ENCODE measurements at regions not wholly inside any gene's neighbourhood (a gene's known extent, or its start where the extent isn't known, plus 50 kb on each side); places are given as distances from the start of the nearest gene placed in this dataset.

DNA sequence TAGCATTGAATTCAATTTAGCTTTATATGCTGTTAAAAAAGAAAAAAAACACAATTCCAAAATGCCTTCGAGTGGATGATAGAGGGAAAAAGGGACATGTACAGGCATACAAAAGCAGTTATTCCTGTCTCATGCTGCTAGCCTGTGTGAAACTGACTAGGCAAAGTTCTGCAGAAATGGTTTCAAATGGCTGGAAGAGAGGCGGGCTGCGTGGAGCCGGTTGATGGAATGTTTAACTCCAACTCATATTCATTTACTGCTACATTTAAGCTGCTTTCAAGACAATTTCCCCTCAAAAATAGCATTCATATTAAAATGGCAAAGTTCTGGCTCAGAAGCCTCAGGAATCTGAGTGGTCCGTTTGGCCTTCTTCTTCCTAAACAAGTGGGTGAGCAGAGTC is 143.8 kb upstream of the PPARGC1A start:
- DNase-seq: no peak

DNA sequence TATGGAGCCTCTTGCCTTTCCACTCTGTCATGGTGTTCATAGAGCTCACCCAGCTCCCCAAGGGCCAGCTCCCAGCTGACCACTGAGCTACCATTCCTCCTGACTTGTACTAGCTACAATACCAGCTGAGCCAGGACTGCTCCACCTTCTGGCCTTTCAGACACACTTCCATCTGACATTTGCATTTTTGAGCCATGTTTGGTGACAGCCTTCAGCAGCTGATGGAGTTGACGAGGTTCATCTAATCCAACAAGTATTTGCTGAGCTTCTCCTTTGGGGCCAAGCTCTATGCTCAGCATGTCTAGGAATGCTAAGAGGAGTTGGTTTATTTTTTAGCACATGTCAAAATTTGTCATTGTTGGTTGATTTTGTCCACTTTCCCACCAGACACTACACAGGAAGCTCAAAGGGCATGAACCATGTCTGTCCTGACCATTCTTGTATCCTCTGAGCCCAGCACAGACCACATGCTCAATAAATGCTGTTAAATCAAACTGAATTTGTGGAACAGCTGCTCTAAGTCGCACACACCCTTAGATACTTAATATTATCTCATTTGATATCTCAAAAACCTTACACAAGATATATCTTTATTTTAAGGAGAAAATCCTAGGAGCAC is 142.6 kb upstream of the PPARGC1A start:
- no peak for DNase-seq

DNA sequence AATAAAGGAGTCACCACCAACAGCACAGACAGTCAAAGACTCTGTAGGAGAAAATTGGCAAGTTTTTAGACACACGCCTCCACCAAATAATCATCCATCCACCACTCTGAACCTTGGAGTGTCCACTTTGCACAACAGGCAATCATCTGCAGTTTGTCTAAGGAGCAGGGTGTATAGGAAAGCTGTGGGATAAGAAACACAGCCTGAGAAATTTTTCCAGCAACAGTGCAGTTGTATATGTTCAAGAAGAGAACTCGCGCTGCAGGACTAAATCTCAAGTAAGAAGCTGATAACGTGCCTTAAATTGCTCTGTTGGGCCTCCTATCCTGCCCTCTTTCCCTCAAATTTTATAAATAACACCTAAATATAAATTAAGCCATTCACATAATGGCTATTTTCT is 136.7 kb upstream of the PPARGC1A start:
- DNase-seq: no peak

DNA sequence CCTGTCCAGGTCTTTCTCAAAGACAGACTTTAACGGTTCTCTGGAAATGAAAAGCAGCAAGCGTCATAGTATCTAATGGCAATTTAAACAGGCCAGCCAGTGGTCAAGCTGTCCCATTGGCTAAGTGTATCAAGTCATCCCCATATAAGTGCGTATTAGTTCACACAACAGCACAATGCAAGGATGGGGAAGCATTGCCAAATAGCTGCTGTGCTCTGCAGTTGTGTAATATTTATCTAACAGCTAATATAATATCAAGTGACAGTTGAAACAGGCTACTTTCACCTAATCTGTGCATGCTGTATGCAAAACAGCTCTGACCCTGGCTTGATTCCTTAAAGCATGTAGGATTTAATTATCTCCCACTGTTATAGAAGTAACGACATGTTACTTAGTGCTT is 134.8 kb upstream of the PPARGC1A start:
- no peak for DNase-seq

DNA sequence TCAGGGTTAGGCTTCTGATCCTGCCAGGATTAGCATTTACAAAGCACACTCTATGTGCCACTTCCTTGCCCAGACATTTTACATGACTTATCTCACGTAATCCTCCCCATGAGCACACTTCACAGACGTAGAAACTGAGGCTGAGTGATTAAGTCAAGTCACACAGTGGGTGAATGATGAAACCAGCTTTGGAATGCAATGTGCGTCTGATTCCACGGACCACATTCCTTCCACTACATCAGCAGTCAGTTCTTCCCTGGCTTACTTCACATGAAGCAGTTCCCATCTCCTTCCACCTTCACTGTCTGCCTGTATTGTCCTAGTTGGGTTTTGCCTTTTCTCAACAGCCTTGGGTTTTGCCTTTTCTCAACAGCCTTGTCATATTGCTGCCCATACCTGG is 134.3 kb upstream of the PPARGC1A start:
- no peak for DNase-seq

DNA sequence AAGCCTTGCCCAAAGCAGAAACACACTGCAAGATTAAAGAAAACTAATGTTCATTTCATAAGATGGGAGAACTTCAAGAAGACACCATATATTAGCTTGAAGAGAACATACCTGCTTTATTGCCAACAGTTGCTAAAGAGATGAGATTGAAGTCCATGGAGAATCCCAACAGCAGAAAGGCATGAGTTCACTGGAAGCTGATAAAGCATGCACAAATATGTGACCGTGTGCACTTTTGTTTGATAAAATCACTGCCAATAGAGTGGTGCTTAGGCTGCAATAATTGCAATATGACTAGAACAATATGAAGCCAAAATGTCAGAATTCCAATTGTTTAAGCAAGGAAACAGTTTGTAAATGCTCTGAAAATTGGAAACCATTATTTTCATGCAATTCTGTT is 125.9 kb upstream of the PPARGC1A start:
- no peak for DNase-seq

DNA sequence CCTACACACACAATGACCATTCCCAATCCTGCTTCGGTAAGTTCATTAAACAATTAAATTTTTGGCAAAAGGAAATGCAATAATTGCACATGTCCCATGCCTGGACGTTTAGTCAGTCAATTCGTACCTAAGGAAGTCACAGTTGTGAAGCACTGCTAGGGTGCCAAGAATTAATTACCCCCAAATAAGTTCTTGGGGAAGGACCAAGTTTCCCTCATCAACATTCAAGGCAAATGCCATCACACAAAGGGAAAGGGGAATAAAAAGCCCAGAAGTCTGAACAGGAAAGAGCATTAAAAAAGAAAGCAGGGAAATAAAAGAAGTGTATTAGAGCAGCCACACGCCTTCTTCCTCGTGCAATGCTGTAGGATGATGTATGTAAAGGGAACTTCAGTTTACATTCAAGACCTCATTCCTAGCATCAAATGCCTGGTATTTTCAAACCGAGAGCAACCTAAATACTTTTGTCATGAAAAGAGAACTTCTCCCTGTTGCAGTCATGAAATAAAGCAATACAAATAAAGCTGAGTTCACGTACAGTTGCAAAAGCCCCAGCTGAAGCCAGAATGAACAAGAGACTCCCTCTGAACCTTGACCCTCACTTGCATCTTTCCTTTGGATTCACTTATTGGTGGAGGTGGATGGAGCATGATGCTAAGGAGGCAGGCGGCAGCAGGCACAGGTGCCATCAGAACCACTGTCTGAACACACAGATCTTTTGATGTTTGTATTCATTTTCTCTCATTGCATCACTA is 124.0 kb upstream of the PPARGC1A start:
- DNase-seq: no peak

DNA sequence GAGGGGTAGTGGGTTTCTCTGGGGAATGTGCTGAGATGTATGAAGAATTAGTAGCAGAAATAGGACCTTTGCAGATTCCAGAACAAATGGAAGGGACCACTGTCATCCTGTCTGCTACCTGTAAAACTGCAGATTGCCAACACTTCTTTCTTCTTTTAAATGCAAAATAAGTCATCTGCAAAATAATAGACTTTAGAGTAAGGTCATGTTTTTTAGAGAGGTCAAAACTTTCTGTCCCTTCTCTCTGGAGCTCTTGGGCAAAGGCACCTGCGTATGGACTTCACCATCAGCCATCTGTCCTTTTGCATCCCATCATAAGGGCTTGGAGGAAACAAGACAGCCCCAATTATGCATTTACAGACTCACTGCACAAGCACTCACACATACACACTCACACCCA is 121.1 kb upstream of the PPARGC1A start:
- DNase-seq: no peak

DNA sequence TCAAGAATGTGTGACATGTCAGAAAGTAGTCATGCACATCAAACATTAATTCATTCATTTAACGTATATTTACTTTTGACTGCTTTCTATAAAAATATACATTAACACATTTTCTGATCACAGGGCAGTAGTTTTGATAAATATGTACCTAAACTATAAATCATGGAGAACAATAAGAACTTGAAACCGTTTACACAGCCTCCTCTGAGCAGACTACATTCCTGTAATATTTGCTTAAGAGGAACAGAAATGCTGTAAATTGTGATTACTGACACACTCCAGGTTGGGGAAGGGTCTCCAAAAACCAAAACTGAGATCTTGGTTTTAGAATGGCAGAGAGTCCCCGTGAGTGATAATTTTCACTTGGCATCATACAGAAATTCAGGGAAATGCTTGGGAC is 120.7 kb upstream of the PPARGC1A start:
- no peak for DNase-seq

DNA sequence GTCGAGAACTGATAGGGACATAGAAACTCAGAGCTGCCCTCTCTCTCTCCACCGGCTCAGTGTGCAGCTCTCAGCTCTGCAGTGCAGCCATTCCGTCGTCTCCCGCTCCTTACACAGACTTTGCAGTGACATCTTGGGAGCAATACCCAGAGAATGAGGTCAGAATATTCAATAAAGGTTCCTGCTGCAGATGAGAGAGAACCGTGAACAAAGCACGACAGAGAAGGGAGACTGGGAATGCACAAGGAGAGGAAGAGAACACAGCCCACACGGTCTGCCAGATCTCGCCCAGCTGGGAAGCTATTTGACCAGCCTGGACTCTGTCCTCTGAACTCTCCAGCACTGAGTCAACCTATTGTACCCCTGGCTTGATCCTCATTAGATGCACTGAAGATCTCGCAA is 118.0 kb upstream of the PPARGC1A start:
- DNase-seq: no peak

DNA sequence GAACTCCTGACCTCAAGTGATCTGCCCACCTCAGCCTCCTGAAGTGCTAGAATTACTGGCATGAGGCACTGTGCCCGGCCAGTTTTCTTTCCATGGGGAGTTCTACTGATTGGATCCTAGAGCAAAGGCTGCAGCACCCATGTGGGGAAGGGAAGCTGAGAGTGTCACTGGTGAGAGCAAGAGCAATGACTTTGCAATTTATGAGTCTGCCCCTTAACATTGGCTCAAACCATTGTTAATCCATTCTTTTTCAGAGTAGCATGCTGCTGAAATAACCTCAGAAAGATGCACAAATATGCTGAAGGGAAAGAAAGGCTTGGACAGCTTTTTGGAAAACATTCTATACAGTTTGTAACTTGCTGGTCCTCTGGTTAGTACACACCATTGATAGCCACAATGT is 116.4 kb upstream of the PPARGC1A start:
- no peak for DNase-seq

DNA sequence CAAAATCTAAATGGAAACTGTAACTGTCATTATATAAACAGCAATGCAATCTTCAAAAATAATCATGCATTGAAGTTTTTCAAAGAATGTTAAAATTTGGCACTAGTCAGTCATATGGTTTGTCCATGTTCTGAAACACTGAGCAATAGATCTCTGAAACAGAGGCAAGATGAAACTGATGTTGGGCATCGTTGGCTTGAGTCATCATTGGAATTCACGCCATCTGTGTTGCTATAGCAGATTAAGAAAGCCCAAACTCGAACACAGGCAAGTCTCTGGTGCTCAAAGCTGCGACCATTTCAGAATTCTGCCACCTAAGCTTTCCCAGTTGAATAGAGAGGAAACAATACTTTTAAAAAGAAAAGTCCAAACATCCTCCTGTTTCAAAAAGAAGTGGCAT is 114.1 kb upstream of the PPARGC1A start:
- DNase-seq: no peak

DNA sequence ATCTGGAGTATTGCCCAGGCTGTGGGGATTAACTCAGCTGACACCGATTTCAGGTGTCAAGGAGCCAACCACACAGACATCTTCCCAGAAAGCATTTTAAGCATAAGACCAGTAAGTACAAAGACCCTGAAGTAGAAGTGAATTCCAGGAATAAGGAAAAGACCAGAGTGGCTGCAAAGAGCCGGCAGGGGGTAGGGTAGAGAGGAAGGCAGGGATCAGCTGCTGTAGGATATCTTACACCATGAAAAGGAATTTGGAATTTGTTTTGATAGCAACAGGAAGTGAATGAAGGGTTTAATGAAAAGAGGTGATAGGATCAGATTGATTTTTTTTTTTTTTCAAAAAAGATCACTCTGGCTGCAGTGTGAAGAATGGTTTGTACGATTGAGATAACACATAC is 113.6 kb upstream of the PPARGC1A start:
- no peak for DNase-seq

DNA sequence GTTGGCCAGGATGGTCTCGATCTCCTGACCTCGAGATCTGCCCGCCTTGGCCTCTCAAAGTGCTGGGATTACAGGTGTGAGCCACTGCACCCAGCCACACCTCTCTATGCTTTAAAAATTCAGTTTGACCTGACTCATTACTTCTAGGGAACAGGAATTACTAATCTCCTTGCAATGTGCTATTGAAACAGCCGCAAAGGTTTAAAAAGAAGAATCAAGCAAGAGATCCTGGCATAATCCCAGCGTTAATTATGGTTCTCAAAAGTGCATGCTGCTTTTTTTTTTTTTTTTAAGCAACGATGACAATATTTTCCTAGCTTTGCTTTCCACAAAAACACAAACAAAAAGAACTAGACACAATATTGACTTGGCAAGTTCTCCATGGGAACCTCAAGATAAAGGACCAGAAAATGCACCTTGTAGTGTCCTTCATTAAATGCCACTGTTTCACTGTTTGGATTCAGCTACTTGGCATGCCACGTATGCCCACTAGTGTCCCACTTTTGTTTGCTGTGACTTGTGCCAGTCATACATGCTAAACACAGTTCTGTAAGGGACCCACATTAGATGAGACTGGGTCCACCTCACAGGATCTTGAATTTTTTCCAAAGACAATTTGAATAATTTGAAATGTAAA is 112.6 kb upstream of the PPARGC1A start:
- DNase-seq: no peak

DNA sequence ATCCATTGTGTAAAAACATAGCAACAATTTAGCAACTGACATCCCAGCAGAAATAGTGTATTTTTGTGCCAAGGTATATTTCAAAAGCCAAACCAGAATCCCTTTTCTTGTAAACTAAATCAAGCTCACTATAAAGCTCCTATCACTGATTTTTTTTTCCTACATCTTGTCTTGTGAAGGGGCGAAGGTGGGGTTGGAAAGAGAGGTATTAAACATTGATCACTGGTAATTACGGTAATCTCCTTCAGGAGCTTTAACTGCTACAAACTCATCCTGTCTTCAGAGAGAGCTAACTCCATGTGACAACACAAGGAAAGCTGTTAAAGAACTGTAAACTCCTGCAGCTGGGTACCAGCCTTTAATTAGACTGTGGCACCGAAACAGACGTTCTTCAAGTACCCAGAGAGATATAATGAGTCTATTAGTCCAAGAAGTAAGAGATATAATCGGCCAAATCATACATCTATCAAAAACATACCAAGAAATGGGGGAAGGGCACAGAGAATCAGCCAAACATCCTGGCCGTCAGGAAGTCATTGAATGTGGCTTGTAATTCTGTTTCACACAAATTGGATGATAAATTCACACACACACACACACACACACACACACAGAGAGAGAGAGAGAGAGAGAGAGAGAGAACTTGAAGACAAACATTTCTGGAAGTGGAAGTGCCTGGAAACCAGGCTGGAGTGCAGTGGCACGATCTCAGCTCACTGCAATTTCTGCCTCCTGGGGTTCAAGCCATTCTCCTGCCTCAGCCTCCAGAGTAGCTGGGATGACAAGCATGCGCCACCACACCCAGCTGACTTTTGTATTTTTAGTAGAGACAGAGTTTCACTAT is 111.9 kb upstream of the PPARGC1A start:
- no peak for DNase-seq

DNA sequence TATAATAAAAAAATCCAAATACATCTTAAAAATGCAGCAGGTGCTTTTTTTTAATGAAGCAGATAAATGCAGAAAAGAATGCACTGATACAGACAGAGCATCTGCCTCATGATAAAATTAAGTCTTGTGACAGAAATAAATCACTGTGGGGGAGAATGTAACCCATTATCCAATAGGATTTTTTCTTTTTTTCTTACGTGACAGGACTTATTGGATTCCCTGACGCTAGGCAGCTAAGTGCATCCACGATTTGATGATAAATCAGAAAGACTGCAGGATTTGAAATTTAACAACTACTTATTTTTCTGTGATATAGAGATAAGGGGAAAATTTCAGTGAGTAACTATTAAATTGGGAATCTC is 110.6 kb upstream of the PPARGC1A start:
- no peak for DNase-seq

DNA sequence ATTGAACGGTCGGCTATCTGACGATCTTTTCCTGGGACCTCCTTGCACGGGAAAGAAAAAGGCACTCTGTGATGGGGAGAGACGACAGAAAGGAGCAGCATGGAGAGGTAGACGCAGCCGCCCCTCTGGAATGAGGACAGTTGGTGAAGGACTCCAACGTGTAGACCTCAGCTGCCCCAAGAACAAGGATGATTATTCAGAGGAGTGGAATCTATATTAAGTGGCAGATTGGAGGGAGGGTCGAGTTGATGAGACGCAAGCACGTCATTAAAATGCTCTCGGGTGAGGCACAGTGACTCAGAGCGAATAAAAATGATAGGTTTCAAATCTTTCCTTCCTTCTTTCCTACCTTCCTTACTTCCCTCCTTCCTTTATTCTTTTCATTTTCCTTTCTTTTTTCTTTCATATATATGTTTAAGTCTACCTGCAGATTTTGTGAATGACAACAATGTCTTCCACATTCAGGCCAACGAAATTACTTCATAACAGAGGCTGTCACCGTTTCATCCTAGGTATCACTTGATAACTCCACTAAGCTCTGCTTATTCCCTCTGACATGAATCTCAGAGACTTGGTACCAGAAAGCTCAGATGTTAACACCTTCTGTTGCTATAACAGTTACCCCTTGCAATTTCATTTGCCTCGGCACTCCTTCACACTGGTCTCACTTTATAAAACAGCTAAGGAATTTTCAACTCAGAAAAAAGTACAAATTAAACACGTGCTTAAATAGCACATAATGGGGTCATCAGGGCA is 110.0 kb upstream of the PPARGC1A start:
- no peak for DNase-seq

DNA sequence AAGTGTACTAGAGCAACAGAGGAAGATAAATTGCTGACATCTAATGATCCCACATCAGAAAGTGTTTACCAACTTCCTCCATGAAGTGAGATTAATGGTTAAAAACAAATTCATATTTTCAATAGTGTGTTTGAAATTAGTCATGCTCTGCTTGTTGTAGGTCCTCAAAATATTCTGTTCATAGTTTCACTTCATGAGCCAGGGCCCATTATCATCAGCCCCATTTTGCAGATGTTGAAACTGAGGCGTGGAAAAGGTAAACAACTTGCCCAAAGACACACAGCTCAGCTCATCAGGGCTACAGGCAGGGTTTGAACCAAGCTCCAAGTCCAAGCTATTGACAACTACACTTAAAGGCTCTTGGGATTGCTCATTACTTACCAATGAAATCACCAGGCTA is 103.5 kb upstream of the PPARGC1A start:
- no peak for DNase-seq

DNA sequence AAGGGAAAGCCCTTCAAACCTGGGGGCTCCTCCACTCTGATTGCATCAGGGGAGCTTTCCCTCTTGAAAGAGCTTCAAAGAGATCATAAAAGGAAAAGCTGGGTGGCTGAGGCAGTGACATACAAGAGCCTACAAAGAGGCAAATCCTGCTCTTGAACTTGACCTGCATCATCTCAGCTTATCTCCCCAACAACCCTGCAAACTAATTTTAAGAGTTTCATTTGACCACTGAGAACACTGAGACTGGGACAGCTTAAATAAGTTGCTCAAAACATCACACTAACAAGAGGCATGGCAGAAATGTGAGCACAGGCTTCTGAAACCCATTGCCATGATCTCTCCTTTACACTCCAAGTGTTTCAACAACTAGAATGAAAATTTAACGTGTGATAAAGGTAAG is 101.6 kb upstream of the PPARGC1A start:
- no peak for DNase-seq

DNA sequence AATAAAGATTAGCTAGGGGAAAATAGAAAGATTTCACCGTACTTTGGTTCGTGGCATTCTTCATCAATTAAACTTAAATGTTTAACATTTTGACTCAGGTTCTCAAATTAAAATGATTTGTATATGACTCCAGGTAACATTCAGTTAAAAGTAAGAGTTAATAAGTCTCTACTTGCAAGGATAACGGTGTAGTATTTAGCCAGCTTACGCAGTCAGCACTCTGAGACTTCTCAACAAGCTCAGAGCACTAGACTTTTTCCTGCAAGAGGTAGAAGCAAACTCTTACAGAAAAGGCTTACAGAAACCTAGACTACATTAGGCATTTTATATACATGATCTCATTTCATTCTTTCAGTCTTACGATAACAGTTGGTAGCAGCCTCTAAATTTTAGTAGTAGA is 96.4 kb upstream of the PPARGC1A start:
- no peak for DNase-seq

DNA sequence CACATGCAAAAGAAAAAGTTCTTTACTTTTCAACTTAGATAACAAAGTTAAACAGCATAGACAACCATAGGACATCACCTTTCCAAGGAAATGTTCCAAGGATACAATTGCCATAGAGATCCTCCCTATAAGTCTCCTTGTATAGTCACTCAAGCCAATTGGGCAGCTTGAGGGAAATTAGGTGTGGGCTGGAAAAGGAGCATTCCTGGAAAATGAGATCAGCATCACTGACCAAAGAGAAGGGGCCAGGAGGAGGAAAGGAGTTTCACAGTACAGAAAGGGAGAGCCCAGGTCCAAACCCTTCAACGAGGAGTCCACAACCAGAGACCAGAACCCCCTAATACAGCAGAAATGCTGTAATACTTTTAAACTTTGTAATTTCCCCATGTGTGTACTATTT is 91.5 kb upstream of the PPARGC1A start:
- no peak for DNase-seq

DNA sequence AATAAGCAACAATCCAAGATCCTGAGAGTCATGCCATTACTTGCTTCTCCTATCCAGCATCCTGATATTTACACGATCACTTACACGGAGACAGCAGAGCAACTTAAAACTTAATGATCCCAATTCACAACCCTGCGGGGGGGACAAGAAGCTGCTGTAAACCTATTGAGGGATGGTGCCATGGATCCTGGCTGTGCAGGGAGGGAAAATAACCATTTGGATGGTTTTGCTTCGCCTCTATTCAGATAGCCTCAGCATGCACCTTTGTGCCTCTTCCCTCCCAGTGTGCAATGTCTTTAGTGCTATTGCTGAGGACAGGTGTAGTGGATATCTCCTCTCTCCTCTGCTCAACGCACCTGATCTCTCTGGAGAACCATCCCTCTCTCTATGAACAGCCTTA is 89.7 kb upstream of the PPARGC1A start:
- no peak for DNase-seq

DNA sequence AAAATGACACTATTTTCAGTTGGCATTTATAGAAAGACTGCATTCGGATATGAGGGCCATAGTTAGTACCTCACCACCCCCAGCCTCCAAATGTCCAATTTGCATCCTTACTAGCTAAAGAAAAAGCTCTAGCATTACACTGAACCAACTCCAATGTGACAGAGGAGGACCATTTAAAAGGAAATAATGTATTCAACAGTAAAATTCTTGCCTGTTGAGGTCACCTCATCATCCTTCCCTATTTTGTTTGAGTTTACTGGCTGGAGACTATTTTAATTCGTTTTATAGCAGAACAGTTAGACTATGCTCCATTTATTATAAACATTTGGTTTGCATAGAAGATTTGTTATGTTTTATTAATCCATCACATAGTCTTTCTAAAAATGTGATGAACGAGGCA is 88.2 kb upstream of the PPARGC1A start:
- DNase-seq: no peak
